GM21737 (cell line): ENCODE measurements at regions not wholly inside any gene's neighbourhood (a gene's known extent, or its start where the extent isn't known, plus 50 kb on each side); places are given as distances from the start of the nearest gene placed in this dataset.
"Not testable (repeated sequence)": the region's sequence is repeated elsewhere in the genome, so short reads cannot be mapped to it uniquely, and the experiment has no call there.

Experiments
- ATAC-seq: cut with Tn5 transposase; IDR thresholded peaks from one replicate; pipeline ENCODE4 v1.9.1; 2021; ENCODE audit warnings: mild to moderate bottlenecking, moderate library complexity; ENCODE audit not compliant: unreplicated experiment

- no peak for ATAC-seq
These were observed 518.5 kb downstream of the DCDC2C start for GRCh38 chr2:4221845-4222244.

GRCh38 chr2:4244422-4244821 lies 541.0 kb downstream of the DCDC2C start:
- ATAC-seq, result not testable (repeated sequence)

- ATAC-seq, result no peak
These were observed 543.2 kb downstream of the DCDC2C start for GRCh38 chr2:4246364-4247131.

- ATAC-seq, result no peak
These were observed 544.4 kb downstream of the DCDC2C start for GRCh38 chr2:4247791-4248190.

- no peak for ATAC-seq
These were observed 552.1 kb downstream of the DCDC2C start for GRCh38 chr2:4255491-4255890.

- ATAC-seq, result no peak
These were observed 553.0 kb downstream of the DCDC2C start for GRCh38 chr2:4256351-4256750.

- no peak for ATAC-seq
These were observed 555.2 kb downstream of the DCDC2C start for GRCh38 chr2:4258563-4258962.

GRCh38 chr2:4265936-4266335 lies 562.6 kb downstream of the DCDC2C start:
- ATAC-seq, result no peak

- ATAC-seq, result no peak
These were observed 566.5 kb downstream of the DCDC2C start for GRCh38 chr2:4269885-4270284.

- ATAC-seq, result no peak
These were observed 569.0 kb downstream of the DCDC2C start for GRCh38 chr2:4272261-4272858.

GRCh38 chr2:4278392-4278791 lies 575.0 kb downstream of the DCDC2C start:
- ATAC-seq, result no peak

- no peak for ATAC-seq
These were observed 576.1 kb downstream of the DCDC2C start for GRCh38 chr2:4279431-4279830.

GRCh38 chr2:4291430-4291829 lies 588.1 kb downstream of the DCDC2C start:
- ATAC-seq, result no peak

- ATAC-seq, result no peak
These were observed 592.3 kb downstream of the DCDC2C start for GRCh38 chr2:4295680-4296079.

GRCh38 chr2:4300616-4301015 lies 597.2 kb downstream of the DCDC2C start:
- ATAC-seq, result no peak

- no peak for ATAC-seq
These were observed 621.2 kb downstream of the DCDC2C start for GRCh38 chr2:4324531-4324930.

GRCh38 chr2:4336864-4337263 lies 633.5 kb downstream of the DCDC2C start:
- ATAC-seq, result no peak

- ATAC-seq, result no peak
These were observed 635.0 kb downstream of the DCDC2C start for GRCh38 chr2:4338345-4338744.

GRCh38 chr2:4340536-4340935 lies 637.2 kb downstream of the DCDC2C start:
- no peak for ATAC-seq

GRCh38 chr2:4346628-4347027 lies 643.3 kb downstream of the DCDC2C start:
- no peak for ATAC-seq

GRCh38 chr2:4353668-4354067 lies 650.3 kb downstream of the DCDC2C start:
- ATAC-seq, result no peak

- ATAC-seq, result no peak
These were observed 650.8 kb downstream of the DCDC2C start for GRCh38 chr2:4354164-4354563.

GRCh38 chr2:4354678-4355077 lies 651.3 kb downstream of the DCDC2C start:
- no peak for ATAC-seq
